NCI-H748 (cell line): ENCODE measurements at regions not wholly inside any gene's neighbourhood (a gene's known extent, or its start where the extent isn't known, plus 50 kb on each side); places are given as distances from the start of the nearest gene placed in this dataset.
"Not testable (repeated sequence)": the region's sequence is repeated elsewhere in the genome, so short reads cannot be mapped to it uniquely, and the experiment has no call there.

Experiments
- DNase-seq: peaks from one replicate; lab custom pipeline; 2025; ENCODE audit not compliant: unreplicated experiment; lab: John Stamatoyannopoulos, UW

- not testable (repeated sequence) for DNase-seq
Observed at GRCh38 chr4:22627851-22628250, 64.9 kb upstream of the GBA3 start.

GRCh38 chr4:22630161-22630975, 62.4 kb upstream of the GBA3 start:
- peak; percentile 77 for DNase-seq

- DNase-seq: not testable (repeated sequence)
Observed at GRCh38 chr4:22631167-22631566, 61.6 kb upstream of the GBA3 start.

- peak; percentile 80 for DNase-seq
Observed at GRCh38 chr4:22634541-22635181, 58.1 kb upstream of the GBA3 start.

DNA sequence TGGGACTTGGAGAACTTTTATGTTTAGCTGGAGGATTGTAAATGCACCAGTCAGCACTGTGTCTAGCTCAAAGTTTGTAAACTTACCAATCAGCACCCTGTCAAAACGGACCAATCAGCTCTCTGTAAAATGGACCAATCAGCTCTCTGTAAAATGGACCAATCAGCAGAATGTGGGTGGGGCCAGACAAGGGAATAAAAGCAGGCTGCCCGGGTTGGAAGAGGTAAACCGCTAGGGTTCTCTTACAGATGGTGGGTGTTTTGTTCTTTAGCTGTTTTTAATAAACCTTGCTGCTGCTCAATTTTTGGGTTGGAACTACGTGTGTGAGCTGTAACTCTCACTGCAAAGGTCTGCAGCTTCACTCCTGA, 57.6 kb upstream of the GBA3 start:
- peak; percentile 74 for DNase-seq

DNA sequence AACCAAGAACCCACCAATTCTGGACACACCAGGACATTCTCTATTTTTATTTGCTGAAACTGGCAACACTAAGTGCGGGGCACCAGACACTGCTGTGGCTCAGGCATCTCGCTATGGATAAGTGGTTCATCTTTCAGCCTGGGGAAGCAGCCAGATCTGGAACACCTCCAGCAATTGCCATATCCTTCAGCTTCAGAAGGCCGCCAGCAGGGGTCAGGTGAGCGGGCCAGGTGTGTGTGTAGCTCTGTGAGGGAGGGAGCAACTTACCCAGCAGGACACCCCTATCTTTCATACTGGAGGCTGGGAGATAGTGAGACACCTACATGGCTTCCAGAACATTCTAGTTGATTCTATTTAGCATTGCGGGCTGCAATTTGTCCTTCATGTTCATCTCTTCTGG, 57.0 kb upstream of the GBA3 start:
- peak; percentile 64 for DNase-seq

DNA sequence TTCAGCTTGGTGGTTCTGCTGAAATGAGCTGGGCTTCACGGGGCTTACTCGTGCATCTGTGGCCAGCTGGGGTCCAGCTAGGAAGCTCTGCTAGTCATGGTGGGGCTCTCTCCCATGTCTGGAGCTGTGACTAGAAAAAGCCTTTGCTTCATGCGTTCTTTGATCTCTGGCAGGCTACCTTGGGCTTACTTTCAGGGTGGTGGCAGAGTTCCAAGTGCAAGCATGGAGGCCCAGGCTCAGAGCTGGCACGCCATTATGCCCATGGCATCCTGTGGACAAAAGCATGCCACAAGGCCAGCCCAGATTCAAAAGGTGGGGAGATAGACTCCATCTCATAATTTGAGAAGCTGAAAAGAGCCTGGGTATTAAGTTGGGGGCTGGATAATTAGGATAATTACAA, 55.4 kb upstream of the GBA3 start:
- DNase-seq: peak; percentile 31
